ENCODE measurements at regions not wholly inside any gene's neighbourhood (a gene's known extent, or its start where the extent isn't known, plus 50 kb on each side); places are given as distances from the start of the nearest gene placed in this dataset.

DNA sequence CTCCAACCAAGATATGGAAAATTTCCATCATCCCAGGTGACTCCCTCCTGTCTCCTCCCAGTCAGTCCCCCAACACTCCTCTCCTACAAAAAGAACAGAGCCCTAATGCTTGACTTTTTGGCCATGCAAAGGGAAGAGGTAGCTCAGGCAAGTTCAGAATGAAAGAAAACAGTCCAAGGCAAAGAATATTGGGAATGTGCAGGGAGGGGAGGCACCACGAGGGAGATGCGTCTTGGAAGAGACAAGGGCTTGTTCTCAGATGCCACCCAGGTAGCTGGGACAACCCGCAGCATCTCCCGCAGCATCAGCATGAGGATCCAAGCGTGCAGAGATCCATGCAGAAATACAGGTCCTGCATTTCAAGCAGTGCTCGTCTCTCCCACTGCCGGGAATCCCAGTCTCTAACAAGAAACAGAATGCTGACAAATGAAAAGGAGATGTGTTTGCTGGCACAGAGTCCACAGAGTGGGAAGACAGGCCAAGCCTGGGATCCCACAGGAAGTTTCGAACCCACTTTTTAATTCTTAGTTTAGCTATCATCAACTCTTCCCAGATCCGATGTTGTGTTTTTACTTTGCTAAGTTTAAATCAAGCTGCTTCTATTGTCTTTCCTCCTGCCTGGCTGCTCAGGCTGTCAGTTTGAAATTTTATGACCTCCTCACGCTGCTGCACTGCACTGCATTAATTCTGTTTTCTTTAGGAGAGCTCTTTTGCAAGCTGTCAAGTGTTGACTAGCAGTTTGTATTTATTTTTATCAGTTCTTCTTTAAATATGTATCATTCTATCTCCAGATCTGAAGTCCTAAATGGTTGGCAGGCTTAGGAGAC is 86.8 kb upstream of the OSMR start:
- Histone ChIP-seq H2BK5ac (ENCODE audit: insufficient read length, low read length) (no peak overlapping the region), H3K14ac (ENCODE audit: insufficient read depth, low read length) (no peak overlapping the region), H2BK20ac (ENCODE audit: low read depth, low read length, poor library complexity, severe bottlenecking) (no peak overlapping the region), H4K5ac (ENCODE audit: insufficient read length, low read depth, low read length) (no peak overlapping the region), H3K56ac (ENCODE audit: insufficient read length, low read depth, low read length) (no peak overlapping the region), H3K9me3 (ENCODE audit: control insufficient read depth, low read depth, low read length) (no peaks in the 10 kb centered on the region), H3K18ac (ENCODE audit: insufficient read length, low read depth, low read length) (no peak overlapping the region), H2BK120ac (ENCODE audit: low read depth, low read length, poor library complexity, severe bottlenecking) (no peak overlapping the region), H4K8ac (replicated peaks; ENCODE audit: insufficient read length, low read depth, low read length) (no peak overlapping the region), H3K79me2 (ENCODE audit: insufficient read depth, low read length) (no peaks in the 10 kb centered on the region), H3K27ac (ENCODE audit: insufficient read length, low read depth, low read length) (no peak overlapping the region), H2AFZ (ENCODE audit: low read length) (no peak overlapping the region), H2AK5ac (ENCODE audit: insufficient read length, low read length) (no peak overlapping the region), H3K4ac (ENCODE audit: low read depth, low read length) (no peak overlapping the region), H3K27me3 (ENCODE audit: insufficient read depth, low read length) (no peaks in the 10 kb centered on the region), H4K91ac (ENCODE audit: insufficient read length, low read depth, low read length) (no peak overlapping the region), H3K23ac (ENCODE audit: insufficient read length, low read depth, low read length) (no peak overlapping the region), H3K9ac (ENCODE audit: extremely low read depth, insufficient read length, low read length) (no peak overlapping the region), H3K4me1 (ENCODE audit: insufficient read depth, low read length) (no peaks in the 10 kb centered on the region), H3K23me2 (ENCODE audit: insufficient read length, low read depth, low read length, poor library complexity, severe bottlenecking) (no peaks in the 10 kb centered on the region), H3K4me2 (ENCODE audit: insufficient read depth, insufficient read length, low read length) (no peak overlapping the region), H2BK15ac (ENCODE audit: low read depth, low read length) (no peak overlapping the region), H3T11ph (ENCODE audit: low read length) (no peak overlapping the region), H2BK12ac (ENCODE audit: insufficient read length, low read depth, low read length) (no peak overlapping the region), H3K79me1 (ENCODE audit: insufficient read depth, low read depth, low read length, poor library complexity, severe bottlenecking) (no peaks in the 10 kb centered on the region), H4K20me1 (ENCODE audit: control insufficient read depth, insufficient read depth, insufficient read length) (no peaks in the 10 kb centered on the region)
- H3K9me3 Mint-ChIP-seq = 0 out of 5 replicates have a peak, but pooled peaks cover 0 to 2% of the 10 kb centered on the region in 2 experiments
- H3K4me3 Mint-ChIP-seq = no peak overlapping the region
- H3K4me1 Mint-ChIP-seq = no peaks in the 10 kb centered on the region
- no peaks in the 10 kb centered on the region for H3K27me3 Mint-ChIP-seq (ENCODE audit: low read depth)
- TF ChIP-seq, protein P1, sequence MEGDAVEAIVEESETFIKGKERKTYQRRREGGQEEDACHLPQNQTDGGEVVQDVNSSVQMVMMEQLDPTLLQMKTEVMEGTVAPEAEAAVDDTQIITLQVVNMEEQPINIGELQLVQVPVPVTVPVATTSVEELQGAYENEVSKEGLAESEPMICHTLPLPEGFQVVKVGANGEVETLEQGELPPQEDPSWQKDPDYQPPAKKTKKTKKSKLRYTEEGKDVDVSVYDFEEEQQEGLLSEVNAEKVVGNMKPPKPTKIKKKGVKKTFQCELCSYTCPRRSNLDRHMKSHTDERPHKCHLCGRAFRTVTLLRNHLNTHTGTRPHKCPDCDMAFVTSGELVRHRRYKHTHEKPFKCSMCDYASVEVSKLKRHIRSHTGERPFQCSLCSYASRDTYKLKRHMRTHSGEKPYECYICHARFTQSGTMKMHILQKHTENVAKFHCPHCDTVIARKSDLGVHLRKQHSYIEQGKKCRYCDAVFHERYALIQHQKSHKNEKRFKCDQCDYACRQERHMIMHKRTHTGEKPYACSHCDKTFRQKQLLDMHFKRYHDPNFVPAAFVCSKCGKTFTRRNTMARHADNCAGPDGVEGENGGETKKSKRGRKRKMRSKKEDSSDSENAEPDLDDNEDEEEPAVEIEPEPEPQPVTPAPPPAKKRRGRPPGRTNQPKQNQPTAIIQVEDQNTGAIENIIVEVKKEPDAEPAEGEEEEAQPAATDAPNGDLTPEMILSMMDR (conservative IDR thresholded peaks at IDR 0.05) = no peak
- DNase-seq = no peak
- no CpG with 5 or more reads among the region's 10 CpGs for WGBS (ENCODE audit: extremely low coverage, insufficient read length, low lambda C conversion rate)
- no peak overlapping the region for H3K27ac Mint-ChIP-seq
- H3K36me3 Mint-ChIP-seq (ENCODE audit: insufficient read depth in 1 of 3, low read depth in 3 of 3) = no peaks in the 10 kb centered on the region

All from H9 (cell line).